ENCODE measurements at regions not wholly inside any gene's neighbourhood (a gene's known extent, or its start where the extent isn't known, plus 50 kb on each side); places are given as distances from the start of the nearest gene placed in this dataset.

DNA sequence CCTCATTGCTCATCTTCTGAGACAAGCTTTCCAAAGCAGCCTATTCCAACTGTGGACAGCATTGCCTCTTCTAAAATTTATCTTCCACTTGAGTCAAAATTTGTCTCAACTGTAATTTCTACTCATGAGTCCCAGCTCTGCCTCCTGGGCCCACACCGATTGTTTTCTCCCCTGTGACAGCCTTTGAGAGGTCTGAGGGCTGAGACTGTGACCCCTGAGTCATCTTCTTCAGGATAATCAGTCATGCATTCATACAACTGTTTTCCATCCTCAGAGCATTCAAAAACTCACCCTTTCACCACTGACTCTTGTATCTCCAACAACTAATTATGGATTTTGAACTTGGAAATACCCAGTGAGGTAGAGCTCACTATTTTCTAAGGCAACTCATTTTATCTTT is 228.1 kb downstream of the EDA2R start:
- H2AFZ ChIP-seq (ENCODE audit: low read length), result no peak overlapping the region
- DNase-seq, result no peak
- TF ChIP-seq EZH2phosphoT487 (IDR thresholded peaks at IDR 0.05; ENCODE audit: low read length) (no peak), EZH2 (optimal IDR thresholded peaks at IDR 0.05; ENCODE audit: low read depth, low read length) (no peak)
- TF ChIP-seq, protein P1, sequence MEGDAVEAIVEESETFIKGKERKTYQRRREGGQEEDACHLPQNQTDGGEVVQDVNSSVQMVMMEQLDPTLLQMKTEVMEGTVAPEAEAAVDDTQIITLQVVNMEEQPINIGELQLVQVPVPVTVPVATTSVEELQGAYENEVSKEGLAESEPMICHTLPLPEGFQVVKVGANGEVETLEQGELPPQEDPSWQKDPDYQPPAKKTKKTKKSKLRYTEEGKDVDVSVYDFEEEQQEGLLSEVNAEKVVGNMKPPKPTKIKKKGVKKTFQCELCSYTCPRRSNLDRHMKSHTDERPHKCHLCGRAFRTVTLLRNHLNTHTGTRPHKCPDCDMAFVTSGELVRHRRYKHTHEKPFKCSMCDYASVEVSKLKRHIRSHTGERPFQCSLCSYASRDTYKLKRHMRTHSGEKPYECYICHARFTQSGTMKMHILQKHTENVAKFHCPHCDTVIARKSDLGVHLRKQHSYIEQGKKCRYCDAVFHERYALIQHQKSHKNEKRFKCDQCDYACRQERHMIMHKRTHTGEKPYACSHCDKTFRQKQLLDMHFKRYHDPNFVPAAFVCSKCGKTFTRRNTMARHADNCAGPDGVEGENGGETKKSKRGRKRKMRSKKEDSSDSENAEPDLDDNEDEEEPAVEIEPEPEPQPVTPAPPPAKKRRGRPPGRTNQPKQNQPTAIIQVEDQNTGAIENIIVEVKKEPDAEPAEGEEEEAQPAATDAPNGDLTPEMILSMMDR (IDR thresholded peaks at IDR 0.05; ENCODE audit: low read length), result no peak
- H3K9me2 ChIP-seq (replicated peaks; ENCODE audit: insufficient read depth, low read length), result no peaks in the 10 kb centered on the region
- H3K4me1 ChIP-seq (ENCODE audit: low read length), result no peaks in the 10 kb centered on the region
- no peaks in the 10 kb centered on the region for H3F3A ChIP-seq (ENCODE audit: insufficient read depth, low read length)
- H3K27me3 ChIP-seq (replicated peaks; ENCODE audit: insufficient read depth, low read length), result no peaks in the 10 kb centered on the region
- H3K9ac ChIP-seq (ENCODE audit: low read length), result no peak overlapping the region
- H3K9me3 ChIP-seq (replicated peaks; ENCODE audit: insufficient read depth, low read length), result no peaks in the 10 kb centered on the region
- H3K36me3 ChIP-seq (replicated peaks; ENCODE audit: insufficient read depth, low read length), result no peaks in the 10 kb centered on the region
- no peak overlapping the region for H3K4me2 ChIP-seq (ENCODE audit: low read depth, low read length)
- H3K79me2 ChIP-seq (ENCODE audit: low read length), result no peaks in the 10 kb centered on the region
- no peaks in the 10 kb centered on the region for H4K20me1 ChIP-seq (ENCODE audit: insufficient read depth, low read length)
- H3K27ac ChIP-seq (ENCODE audit: low read length), result no peak overlapping the region
- no peak overlapping the region for H3K4me3 ChIP-seq (ENCODE audit: low read length)
